Kasumi-1 (cell line): ENCODE measurements at regions not wholly inside any gene's neighbourhood (a gene's known extent, or its start where the extent isn't known, plus 50 kb on each side); places are given as distances from the start of the nearest gene placed in this dataset.

Source experiments
- DNase-seq, 2 experiments: peaks; one replicate each; lab custom pipeline; 2025; lab: John Stamatoyannopoulos, UW

DNA sequence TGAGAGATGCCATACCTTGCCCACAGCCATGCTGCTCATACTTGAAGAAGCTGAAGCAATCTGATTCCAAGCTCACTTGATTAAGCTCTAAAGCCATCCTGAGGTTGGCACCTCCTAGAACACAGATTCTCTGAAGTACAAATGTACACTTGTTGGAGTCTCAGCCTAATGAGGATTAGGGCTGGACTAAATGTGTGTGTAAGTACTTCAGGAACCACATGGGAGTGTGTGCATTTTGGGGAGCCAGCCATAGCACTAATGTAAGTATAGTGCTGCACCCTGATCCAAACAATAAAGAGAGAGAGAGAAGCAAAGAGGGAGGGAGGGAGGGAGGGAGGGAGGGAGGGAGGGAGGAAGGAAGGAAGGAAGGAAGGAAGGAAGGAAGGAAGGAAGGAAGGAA lies 458.6 kb downstream of the MAFB start:
- no peak for DNase-seq

DNA sequence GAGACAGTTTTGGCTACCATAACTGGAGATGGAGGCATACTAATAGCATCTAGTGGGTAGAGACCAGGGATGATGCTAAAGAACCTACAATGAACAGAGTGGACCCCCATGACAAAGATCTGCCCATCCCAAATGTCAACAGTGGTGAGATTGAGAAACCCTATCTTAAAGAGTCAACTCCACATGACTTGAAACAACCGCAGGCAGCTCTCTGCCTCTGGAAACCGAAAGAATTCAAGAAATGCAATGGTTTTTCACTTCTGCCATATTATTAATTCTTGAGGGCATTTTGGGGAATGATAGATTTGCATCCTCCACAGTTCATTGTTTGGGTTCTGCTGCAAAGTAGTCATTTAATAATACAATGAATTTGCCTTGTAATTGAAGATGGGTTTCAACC lies 463.4 kb downstream of the MAFB start:
- DNase-seq, result no peak

- no peak for DNase-seq
These were observed 465.2 kb downstream of the MAFB start for GRCh38 chr20:40223810-40224209.

- DNase-seq, result no peak
These were observed 470.1 kb downstream of the MAFB start for GRCh38 chr20:40218971-40219370.

GRCh38 chr20:40218316-40218969 lies 470.6 kb downstream of the MAFB start:
- DNase-seq, result no peak

- DNase-seq, result no peak
These were observed 481.4 kb downstream of the MAFB start for GRCh38 chr20:40207655-40208054.

DNA sequence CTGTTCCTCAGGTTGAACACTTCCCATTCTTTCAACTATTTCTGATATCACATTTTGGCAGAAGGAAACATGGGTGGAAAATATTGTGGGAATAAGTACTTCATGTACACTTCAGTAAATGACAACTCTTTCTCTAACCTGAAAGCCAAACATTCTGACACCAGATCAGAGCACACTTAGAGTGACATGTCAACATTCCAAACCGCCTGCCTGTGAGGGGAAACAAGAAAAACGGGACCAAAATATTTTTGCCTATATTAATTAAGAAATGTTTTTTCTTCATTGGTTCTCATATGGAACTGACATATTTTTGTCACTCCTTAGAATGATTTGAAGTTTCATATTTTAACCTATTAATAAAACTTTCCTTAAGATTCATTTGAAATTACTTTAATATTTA lies 483.1 kb downstream of the MAFB start:
- DNase-seq, result no peak

- no peak for DNase-seq
These were observed 486.0 kb downstream of the MAFB start for GRCh38 chr20:40203032-40203431.

DNA sequence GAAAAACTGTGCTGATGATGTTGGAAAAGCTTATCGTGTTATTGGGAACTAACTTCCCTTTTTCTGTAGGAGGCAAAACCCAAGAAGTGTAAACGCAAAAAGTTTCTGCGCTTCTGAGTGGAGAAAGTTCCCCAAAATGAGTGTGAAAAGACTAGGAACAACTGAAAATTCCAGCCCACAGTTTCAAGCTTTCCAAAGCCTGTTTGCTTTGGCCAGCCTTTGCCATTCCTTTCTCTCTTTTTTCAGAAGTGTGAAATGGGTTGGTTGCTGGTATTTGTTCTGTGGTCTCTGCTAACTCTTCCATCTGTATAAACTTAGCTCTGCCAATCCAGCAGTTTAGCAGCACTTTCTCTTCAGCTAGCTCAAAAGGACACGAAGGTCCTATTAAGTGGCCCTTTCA lies 491.3 kb downstream of the MAFB start:
- DNase-seq, result no peak

GRCh38 chr20:40196846-40197436 lies 492.1 kb downstream of the MAFB start:
- DNase-seq, result no peak

GRCh38 chr20:40195742-40196141 lies 493.3 kb downstream of the MAFB start:
- no peak for DNase-seq

GRCh38 chr20:40192529-40192928 lies 496.5 kb downstream of the MAFB start:
- no peak for DNase-seq

DNA sequence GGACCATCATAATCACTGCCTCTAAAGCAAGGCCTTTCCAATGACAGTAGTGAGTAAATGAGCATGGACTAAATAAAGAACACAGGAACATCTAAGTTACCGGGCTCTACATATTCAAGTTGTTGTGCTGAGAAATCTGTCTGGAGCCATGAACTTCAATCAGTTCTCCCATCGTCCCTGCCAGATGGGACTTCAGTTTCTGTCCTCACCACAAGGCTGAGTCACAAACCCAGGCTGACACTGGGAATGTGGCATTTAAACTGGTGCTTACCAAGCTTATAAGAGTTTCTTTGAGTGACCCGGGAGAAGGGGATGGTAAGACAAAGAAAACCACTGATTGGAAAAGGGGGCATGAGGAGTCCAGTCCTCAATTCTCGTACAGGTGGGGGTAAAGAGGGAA lies 497.0 kb downstream of the MAFB start:
- DNase-seq, result no peak

GRCh38 chr20:40191573-40191972 lies 497.5 kb downstream of the MAFB start:
- DNase-seq, result no peak

GRCh38 chr20:40189621-40190020 lies 499.4 kb downstream of the MAFB start:
- no peak for DNase-seq

GRCh38 chr20:40188319-40188718 lies 500.7 kb downstream of the MAFB start:
- no peak for DNase-seq

GRCh38 chr20:40186826-40187225 lies 502.2 kb downstream of the MAFB start:
- DNase-seq, result no peak

GRCh38 chr20:40181676-40182075 lies 507.4 kb downstream of the MAFB start:
- no peak for DNase-seq

DNA sequence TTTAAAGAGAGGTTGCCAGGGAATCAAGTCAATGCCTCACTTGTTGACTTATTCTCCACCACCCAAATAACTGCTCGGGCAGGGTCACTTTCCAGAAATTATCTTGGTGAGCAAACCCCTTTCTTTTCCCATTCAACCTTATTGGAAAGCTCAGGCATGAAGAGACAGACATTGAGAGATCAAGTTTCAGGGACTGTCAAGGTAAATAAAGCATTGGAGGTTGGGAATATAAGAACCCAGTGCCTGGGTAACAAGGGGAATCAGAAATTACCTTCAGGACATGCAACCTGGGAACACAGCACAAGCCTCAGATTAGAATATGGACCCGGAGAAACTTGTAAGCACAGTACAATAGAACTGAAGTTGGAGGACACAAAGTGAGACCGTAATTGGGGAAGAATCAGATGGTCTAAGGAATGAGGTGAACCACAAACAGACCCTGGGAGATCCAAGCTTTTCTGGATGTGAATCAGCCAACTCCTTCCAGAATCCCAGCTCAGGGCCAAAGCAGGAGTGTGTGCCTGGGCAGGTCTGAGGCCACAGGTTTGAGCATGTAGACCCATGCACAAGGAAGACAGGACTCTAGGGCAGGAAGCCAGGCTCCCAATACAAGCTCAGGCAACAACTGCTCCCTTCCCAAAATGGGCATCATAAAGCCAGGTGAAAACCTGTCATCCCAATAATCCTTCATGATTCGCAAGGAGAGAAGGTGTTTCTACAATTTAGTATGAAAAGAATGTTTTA lies 512.8 kb downstream of the MAFB start:
- no peak for DNase-seq

DNA sequence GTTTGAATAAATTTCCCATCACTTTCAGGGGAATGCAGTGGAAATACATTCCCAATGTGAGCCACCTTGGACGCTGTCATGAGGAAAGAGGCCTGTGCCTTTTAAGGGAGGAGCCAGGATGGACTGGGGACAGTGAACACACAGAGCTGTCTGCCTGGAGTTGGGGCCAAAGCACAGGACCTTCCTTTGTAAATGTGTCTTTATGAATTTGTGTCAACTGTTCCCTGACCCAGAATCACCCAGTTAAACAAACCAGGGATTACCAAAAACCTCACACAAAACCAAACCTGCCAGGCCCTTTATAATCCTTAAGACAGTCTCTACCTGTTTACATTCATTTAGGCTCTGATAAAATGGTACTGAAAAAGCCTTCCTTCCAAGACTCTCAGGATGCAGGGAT lies 513.7 kb downstream of the MAFB start:
- DNase-seq, result no peak

GRCh38 chr20:40173872-40174271 lies 515.2 kb downstream of the MAFB start:
- DNase-seq, result no peak

GRCh38 chr20:40168981-40169620 lies 519.9 kb downstream of the MAFB start:
- DNase-seq, result no peak

DNA sequence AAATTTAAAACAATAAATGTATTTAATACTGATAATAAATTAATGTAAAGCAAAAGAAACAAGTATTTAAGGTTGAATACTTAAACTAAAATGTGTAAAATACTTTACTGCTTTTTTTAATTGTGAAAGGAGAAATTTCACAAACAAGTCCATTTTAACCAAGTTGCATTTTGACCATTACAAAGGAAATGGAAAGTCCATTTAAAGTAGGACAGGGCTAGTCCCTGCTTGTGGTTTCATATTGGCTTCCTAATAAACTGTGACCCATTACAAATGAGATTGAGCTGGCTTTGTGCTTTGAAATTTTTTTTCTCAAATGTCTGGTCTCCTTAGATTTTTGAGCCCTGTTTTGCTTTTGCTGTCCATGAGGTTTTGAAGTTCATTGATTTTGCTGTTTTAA lies 527.6 kb downstream of the MAFB start:
- no peak for DNase-seq
